ENCODE measurements at regions not wholly inside any gene's neighbourhood (a gene's known extent, or its start where the extent isn't known, plus 50 kb on each side); places are given as distances from the start of the nearest gene placed in this dataset.
"Not testable (repeated sequence)": the region's sequence is repeated elsewhere in the genome, so short reads cannot be mapped to it uniquely, and the experiment has no call there.

DNA sequence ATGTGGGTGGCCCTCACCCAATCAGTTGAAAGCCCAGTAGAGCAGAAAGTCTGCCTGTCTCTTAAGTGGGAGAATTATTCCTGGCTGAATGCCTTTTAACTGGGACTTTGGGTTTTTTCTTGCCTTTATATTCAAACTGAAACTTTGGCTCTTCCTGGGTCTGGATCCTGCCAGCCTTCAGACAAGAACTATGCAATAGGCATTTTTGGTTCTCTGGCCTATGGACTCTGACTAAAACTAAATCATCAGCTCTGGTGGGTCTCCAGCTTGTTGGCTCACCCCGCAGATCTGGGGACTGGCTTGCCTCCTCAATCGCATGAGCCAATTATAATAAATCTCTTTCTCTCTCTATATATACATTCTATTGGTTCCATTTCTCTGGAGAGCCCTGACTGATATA is 173.0 kb upstream of the IGF1 start:
- no peak for DNase-seq

DNA sequence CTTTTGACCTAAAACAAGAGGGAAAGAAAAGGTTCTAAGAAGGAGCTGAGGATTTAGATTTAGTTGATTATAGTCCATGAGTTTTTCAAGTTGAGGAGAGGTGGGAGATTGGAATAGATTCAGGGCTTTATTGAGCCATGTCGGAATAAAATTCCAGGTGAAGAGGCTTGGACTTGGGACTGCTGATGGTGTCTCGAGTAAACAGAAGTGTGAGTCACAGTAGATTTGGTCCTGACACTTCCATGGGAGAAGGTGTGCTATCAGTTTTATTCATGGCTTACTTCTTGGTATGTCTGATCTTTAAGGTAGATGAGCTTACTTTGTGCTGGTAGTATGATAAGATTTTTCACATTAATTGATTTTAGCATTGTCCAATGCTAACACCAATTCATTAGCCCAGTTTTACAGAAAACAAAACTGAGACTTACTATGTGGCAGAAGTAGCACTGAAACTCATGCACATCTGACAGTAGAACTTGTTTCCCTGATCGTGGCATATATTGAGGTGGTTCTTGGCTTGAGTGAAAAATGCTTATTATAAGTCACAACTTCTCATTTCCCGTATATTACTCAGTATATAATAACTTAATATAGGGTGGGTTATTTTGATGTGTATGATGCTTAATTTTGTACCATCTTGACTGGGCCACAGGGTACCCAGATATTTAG is 172.4 kb upstream of the IGF1 start:
- DNase-seq, result no peak

DNA sequence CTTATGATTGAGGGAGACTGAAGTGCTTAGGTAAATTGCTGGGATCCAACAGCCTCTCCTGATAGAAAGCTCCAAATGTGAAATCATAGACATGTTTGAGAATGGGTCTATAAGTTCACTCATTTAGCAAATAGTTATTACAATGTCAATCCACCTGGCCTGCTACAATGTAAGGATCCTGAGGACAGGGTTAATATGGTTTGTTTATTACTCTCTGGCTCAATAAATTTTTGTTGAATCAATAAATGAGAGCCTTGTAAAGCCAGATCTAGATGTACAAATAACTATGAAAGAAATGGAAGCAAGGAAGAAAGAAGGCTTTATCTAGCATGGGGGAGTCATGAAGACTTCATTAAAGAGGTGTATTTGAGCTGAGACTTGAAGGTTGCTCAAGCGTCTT is 165.6 kb upstream of the IGF1 start:
- DNase-seq, result no peak

DNA sequence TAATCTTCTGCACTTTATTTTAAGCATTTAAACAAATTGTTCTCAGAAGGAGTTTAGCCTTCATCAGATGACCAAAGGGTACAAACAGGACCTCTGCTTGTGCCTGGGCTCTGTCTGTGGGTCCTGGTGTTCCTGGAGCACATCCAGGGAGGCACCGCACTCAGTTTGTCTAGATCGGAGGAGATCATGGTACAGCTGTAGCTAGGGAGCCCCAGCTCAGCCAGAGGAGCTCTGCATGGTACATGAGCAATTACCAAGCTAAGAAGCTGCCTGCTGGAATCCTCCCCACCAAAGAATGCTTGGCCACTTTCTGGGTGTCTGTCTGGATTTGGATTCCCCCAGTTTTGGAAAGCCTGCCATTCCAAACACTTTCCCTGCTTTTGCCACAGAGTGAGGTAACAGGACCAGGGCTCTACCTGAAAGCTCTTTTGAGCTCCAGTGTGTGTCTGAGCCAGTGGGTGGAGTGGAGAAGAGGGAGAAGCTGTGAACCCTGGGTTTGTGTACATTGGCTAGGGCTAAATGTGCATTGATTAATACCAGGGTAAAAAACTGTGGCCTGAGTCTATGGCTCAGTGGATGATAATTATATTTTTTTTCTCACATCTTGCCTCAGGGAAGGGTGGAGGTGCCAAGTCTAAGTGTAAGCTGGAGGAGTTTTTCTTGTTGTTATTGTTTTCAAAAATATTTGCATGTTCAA is 163.7 kb upstream of the IGF1 start:
- DNase-seq, result no peak

DNA sequence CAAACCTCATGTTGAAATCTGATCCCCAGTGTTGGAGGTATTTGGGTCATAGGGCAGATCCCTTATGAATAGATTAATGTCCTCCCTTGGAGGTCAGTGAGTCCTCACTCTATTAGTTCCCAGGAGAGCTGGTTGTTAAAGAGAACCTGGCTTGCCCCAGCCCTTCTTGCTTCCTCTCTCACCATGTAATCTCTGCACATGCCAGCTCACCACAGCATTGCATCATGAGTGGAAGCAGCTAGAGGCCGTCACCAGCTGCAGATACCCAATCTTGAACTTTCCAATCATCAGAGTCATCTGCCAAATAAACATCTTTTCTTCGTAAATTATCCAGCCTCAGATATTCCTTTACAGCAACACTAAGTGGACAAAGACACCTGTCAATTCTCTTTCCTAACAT is 161.8 kb upstream of the IGF1 start:
- DNase-seq, result no peak

DNA sequence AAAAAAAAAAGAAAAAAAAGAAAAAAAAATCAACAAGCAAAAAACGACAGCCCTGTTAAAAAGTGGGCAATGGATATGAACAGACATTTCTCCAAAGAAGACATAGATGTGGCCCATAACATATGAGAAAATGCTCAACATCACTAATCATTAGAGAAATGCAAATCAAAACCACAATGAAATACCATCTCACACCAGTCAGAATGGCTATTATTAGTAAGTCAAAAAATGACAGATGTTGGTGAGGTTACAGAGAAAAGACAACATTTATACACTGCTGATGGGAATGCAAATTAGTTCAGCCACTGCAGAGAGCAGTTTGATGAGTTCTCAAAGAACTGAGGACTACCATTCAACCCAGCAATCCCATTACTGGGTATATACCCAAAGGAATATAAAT is 160.3 kb upstream of the IGF1 start:
- DNase-seq, result not testable (repeated sequence)

DNA sequence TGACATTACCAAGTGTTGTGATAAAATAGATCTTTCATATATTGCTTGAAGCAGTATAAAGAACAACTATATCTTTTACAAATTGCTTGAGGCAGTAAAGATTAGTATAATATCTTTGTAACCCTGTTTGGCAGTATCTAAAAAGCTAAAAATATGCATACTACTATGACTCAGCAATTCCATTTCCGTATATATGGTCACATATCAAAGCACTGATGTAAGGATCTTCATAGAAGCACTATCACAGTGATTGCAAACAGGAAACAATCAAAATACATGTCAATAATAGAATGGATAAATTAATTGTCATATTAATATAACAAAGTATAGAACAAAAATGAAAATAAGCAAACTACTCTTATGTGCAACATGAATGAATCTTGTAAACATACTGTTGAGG is 158.4 kb upstream of the IGF1 start:
- no peak for DNase-seq

DNA sequence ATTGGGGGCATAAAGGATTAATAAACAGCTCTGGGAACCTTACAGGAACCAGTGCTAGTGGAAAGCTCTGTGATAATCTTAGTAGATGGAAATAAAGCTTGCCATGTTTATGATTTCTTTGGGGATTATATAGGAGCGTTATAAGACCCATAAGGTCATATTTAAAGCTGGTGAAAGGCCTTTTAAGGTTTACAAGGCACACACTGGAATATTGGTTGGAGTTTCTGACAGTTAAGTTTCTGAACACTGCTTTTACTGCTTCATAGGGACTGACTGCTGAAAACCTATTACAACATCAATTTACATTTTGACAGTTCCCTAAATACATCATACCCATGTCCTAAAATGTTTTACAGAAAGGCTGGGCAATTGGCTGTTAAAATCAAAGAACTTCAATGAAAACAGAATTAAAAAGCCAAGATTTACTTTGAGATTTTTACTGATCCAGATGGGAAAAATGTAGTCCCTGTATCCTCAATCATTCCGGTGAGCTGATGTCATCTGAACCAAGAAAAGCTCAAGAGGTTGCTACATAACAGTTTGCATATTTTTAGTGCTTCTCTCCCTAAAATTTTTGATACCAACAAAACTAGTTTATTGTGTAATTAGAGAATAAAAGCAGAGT is 153.7 kb upstream of the IGF1 start:
- no peak for DNase-seq

DNA sequence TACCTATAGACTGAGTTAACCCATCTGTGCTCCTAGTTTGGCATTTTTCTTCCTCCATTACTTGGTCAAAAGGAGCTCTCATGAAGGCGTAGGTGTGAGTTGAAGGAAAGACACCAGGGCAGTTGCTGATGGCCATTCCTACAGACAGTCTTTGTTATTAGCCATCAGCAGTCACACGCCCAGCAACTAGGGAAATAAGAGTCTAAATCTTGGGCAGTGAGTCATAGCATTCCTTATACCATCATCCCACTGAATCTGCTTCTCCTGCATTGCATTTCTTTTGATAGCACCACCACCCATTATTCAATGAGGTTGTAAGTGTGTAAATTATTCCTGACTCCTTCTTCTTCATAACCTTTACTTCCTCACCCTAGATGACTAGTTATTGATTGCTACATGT is 150.9 kb upstream of the IGF1 start:
- DNase-seq, result no peak

DNA sequence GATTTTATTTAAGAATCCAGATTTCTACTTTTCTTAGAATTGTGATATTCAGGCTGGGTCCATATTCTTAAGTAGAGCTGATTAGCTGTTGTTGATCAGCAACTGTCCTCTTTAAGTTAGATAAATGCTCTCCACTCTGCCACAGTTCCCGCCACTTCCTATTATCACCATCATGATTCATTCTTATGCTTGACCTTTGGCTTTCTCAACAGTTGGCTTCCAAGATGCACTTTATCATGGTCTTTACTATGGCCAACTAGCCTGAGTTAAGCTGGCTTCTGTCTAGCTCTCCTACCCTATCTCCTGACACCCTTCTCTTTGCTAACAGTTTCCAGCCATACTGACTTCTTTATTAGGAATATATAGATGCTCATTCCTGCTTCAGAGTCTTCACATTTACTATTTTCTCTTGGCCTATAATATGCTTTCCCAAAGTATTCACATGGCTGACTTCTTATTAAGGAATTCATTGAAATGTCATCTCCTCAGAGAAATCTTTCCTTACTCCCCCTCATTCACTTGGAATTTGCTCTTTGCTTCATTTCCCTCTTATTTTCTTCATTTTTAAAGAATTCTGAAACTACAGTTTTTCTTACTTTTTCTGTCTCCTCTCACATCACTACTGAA is 149.0 kb upstream of the IGF1 start:
- DNase-seq, result no peak

DNA sequence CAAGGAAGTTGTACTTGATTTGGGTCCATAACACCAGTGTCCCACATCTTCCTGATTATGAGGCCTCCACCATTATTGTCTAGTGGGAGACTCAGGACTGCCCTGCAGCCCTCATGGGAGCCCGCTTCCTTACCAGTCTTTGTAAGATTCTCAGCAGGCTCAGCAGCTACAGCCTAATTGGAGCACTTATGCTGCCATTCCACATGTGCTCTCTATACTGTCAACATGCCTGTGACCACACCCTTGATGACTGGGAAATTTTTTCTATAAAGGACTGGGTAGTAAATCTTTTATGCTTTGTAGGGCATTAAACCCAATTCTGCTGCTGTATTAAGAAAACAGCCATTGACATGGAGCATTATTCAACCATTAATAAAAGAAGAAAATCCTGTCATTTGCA is 145.5 kb upstream of the IGF1 start:
- DNase-seq, result no peak

DNA sequence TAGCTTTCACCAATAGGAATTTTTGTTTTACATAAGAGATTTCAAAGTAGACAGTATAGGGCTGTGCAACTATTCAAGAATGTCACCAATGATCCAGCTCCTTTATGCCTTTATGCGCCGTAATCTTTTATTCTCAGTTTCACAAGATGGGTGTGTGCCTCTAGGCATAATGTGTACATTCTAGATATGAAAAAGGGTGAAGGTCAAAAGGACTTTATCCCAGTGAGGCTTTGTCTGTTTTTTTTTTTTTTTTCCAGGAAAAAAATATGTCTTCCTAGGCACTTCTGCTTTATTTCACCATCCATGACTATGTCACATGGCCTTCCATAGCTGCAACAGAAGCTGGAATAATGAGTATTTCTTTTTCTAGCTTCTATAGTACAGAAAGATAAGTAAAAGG is 142.3 kb upstream of the IGF1 start:
- DNase-seq, result no peak

DNA sequence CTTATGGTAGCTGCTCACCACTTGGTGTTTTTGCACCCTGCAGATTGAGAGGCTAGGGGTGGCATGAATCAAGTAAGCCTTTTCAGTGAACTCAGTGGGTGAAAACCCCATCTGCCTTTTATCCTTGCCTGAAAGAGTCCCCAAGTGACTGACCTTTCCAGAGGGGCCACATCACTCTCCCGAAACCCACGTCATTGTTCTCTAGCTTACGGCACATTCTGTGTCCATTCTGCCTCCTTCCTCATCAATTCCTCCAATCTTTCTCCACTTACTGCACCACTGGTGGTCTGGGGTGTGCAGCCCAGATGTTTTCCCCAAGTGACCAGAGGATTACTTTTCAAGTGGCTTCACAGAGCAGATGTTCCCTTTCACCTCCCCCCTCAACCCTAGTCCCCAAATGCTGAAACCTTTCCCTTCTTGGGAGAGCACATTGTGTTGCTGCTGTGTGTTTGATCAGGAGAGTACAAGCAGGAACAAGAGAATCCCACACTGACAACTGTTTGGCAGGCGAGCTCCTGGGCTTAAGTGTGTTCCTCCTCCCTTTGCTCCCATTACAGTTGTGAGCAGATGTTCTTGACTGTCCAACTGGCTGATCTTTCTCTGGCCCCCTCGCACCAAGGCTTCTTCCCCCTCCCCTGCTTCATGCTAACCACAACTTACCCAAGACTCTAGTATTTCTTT is 138.0 kb upstream of the IGF1 start:
- DNase-seq, result no peak

DNA sequence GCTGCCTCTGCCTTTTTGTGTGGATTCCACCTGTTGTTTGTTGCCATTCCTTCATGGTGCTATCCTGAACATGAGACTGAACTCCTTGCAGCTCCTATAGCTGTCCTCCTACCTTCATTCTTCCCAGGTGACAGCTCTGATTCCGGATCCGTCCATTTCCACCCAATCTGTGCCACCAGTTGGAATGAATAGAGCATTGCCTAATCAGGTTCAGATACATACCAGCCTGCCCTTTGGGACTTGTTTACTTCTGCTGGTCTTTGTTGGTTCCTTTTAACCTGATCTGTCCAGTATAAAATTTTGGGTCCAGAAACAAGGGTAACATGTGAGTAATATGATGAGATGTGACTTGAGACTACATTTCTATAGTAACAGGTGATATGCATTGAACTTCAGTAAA is 136.3 kb upstream of the IGF1 start:
- no peak for DNase-seq

DNA sequence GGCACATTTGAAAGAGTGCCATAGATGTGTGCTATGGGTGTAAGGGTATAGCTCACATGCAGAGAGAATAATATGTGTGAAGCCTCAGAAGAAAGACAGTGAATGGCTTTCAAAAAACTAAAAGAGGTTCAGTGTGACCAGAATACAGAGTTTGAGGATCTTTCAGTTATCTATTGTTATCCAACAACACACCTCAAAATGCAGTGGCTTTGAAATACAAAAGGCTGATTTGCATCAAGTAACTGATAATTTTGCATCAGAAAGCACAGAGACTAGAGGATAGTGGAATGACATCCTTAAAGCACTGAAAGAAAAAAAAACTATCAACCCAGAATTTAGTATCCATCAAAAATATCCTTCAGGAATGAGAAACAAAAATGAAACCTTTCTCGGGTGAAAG is 131.6 kb upstream of the IGF1 start:
- DNase-seq, result no peak

DNA sequence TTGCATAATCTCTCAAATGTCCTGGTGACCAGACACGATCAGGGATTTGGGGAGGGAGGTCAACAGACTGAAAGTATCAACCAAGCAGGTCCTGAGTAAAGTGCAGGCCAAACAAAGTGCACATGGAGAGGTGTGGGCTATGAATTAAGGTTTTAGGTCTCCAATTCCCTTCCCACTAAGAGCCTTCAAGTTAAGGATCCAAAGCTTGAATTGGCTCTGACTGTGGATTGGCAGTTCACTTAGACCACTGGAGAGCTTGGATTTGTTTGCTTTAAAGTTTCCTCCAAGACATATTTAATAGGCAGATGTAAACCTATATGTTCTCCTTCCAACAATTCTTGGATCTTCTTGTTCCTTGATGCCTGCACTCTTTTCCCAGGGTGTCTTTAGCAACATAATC is 129.6 kb upstream of the IGF1 start:
- no peak for DNase-seq

DNA sequence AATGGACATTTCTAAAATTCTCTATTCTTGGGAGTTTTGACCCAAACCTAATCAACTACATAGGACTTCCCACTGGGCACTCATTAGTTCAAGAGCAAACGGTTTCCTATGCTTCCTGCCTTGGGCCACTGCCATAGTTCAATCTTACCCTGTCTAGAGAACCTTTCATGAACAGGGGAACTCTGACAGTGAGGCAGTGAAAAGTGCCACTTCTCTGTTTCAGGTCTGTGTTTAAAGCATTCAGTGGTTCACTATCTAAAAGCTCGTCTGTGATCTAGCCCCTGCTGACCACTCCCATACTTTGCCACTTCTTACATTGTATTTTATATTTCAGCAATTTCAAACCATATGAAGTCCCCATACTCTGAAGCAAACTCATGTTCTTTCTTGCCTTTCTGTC is 122.7 kb upstream of the IGF1 start:
- no peak for DNase-seq

DNA sequence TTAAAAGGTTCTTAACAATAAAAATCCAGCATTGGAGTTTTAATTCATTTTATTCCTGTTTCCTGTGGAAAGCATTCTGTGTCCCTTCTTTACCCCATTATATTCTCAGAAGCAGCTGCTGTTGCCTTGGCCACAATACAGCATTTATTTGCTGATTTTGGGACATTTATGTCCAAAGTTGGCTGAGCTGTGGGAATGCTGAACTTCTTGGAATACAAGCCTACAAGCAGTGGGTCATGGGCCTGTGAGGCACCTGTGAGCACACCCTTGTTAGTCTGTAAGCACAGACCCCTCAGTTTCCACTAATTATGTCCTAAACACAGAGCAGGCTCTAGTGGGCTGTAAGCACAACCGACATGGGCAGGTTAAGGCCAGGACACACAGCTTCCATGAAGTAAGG is 122.2 kb upstream of the IGF1 start:
- no peak for DNase-seq

DNA sequence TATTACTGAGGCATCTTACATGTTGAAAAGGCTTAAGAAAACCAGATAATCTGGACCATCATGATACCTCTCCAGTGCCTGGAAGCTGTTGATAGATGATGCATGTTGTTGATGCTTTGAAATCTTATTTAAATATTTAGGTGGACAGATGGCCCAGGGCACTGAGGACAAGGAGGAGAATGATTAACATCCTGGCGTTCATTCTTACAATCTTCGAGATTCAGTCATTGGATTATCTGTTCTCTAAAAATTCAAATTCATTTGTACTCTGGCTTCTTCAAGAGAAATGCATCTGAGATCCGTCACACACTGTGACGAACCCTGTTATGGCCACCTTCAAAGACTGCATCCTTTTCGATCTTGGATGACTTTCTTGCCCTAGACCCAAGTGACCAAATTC is 121.3 kb upstream of the IGF1 start:
- DNase-seq, result no peak

DNA sequence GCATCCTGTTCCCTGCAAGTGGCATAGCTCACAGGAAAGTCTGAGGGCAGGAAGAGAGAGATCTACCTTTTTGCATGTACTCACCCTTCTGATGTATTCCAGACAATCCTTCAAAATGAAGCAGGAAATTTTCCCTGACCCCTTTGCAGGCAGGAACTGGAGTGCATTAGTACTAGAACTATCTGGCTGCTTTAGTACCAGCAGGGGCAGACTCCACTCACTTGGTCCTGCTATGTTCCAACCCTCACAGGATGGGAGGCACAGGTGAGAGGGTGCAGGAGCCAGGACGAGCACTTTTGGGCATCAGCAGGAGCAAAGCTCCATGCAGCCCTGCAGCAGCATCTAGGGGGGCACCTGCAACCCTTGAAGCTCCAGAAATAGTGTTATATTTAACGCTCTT is 116.3 kb upstream of the IGF1 start:
- DNase-seq, result no peak

DNA sequence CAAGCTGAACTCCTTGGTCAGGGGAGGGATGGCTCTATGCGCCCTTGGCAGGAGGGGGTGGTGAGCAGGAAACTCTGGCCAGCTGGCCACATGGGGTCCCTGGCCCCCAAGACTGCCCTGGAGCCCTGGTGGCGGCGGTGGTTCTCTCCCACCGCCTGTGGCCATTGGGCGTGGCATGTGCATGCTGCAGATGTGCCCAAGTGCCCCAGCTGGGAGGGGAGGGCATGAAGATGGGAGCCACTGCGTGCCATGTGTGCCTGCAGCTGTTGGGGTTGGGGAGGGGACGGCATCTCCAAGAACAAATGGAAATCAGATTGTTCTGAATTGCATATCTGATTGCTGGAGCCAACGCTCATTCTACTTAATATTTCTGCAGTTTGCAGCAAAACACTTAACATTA is 115.7 kb upstream of the IGF1 start:
- no peak for DNase-seq

DNA sequence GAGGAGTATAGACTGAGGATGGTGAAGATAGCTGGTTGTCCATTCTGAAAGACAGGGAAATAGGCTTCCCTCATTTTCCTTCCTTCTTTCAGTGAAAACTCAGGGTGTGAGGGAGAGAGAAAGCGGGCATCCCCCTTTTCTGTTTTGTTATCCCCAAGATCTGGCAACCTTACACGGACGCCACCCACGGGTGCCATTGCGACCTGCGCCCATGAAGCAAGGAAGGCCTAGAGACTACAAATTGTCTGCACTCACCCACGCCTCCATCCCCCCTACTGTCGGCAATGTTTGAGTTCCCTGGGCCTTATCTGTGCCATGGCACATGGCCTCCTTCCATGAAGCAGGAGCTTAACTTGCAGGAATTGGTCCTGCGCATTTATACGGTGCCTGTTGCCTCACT is 115.0 kb upstream of the IGF1 start:
- DNase-seq, result no peak

DNA sequence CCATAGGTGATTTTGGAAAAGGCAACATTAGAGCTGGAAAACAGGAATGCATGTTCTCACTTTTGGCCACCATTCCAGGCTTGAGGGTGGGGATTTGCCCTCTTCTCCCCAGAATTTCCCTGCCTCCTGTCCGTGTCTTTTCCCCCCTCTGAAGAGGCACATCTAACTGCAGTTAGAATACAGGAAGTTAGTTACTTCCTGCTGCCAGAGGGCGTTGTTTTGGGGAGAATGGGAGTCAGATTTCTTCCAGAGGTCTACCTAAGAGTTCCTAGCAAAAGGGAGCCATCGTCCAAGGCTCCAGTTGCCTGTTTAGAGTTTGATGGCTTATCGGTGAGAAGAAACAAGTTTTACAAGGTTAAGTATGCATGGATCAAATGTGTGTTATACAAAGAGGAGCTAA is 112.8 kb upstream of the IGF1 start:
- no peak for DNase-seq

DNA sequence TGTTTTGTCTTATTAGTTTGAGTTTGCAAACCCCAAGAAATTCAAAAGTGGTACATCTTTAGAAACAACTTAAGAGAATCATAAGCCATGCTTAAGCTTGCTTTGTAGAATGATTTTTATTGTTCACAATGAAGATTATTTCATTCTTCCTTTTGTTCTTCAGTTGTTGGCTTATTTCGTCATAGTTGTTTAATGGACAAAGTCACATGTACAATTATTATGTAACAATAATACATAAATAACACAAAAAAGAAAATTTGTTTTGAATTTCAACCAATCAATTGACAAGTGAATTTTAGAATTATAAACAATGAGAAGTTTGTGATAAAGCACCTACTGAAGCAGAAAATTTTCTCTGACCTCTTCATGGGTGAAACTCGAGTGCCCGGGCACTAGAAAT is 111.8 kb upstream of the IGF1 start:
- no peak for DNase-seq
